Left ventricle myocardium inferior (tissue), 1 donor: ENCODE measurements at regions not wholly inside any gene's neighbourhood (a gene's known extent, or its start where the extent isn't known, plus 50 kb on each side); places are given as distances from the start of the nearest gene placed in this dataset.
A peak's percentile ranks its signal among the peaks of the same experiment; 100 is the strongest.

ENCODE experiments used
- DNase-seq: peaks from one replicate; pipeline ENCODE4 v3.0.0-alpha.2; 2020
- H3K27ac ChIP-seq: fragments of 200-600 bp; replicated peaks from 2 replicates; pipeline ENCODE4 v1.8.0; 2021
- H3K27me3 ChIP-seq: fragments of 200-600 bp; 2 replicates; pipeline ENCODE4 v1.8.0; 2021; ENCODE audit warnings: low read depth
- H3K36me3 ChIP-seq: fragments of 200-600 bp; 2 replicates; pipeline ENCODE4 v1.8.0; 2021
- H3K4me1 ChIP-seq: fragments of 200-600 bp; 2 replicates; pipeline ENCODE4 v1.8.0; 2021
- H3K4me3 ChIP-seq: fragments of 200-600 bp; 2 replicates; pipeline ENCODE4 v1.8.0; 2021; ENCODE audit warnings: mild to moderate bottlenecking, moderate library complexity
- H3K9me3 ChIP-seq: fragments of 200-600 bp; replicated peaks from 2 replicates; pipeline ENCODE4 v1.8.0; 2021
- intact Hi-C: fragments of 100-400 bp; cut with micrococcal nuclease; formaldehyde crosslinking; loops from one replicate; pipeline ENCODE4 v1.11.0; 2022
- TF ChIP-seq, protein P1 (sequence below): fragments of 200-600 bp; IDR thresholded peaks from 2 replicates; pipeline ENCODE4 v1.8.0; 2021; ENCODE audit warnings: antibody characterized with exemption, mild to moderate bottlenecking, borderline replicate concordance
- donor health status: DM: no; HTN: yes; CAD: no; lungs with severe emphysema.

DNA sequence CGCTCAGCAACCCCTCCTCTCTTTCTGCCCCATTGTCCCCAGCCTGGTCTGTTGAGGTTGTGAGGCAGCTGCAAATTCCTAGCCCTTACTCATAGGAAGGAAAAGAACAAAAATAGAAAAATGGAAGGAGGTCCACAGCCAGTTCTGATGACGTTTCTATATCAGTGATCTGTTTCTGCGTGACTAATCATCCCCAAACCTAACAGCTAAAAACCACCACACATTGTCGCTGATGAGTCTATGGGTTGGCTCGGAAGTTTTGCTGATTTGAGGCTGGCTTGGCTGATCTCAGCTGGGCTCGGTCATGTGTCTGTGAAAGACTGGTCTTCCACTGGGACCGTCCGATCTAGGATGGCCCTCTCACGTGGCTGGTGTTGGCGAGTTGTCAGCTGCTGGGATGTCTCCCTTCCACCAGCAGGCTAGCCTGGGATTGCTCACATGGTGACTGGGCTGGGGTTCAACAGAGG lies 200.6 kb upstream of the ZNF618 start:
- Histone ChIP-seq H3K36me3 (no peaks in the 10 kb centered on the region), H3K27ac (no peak overlapping the region), H3K4me1 (peaks cover 15% of the 10 kb centered on the region), H3K4me3 (no peak overlapping the region), H3K9me3 (no peaks in the 10 kb centered on the region), H3K27me3 (peaks cover 13% of the 10 kb centered on the region)
- TF ChIP-seq, protein P1, sequence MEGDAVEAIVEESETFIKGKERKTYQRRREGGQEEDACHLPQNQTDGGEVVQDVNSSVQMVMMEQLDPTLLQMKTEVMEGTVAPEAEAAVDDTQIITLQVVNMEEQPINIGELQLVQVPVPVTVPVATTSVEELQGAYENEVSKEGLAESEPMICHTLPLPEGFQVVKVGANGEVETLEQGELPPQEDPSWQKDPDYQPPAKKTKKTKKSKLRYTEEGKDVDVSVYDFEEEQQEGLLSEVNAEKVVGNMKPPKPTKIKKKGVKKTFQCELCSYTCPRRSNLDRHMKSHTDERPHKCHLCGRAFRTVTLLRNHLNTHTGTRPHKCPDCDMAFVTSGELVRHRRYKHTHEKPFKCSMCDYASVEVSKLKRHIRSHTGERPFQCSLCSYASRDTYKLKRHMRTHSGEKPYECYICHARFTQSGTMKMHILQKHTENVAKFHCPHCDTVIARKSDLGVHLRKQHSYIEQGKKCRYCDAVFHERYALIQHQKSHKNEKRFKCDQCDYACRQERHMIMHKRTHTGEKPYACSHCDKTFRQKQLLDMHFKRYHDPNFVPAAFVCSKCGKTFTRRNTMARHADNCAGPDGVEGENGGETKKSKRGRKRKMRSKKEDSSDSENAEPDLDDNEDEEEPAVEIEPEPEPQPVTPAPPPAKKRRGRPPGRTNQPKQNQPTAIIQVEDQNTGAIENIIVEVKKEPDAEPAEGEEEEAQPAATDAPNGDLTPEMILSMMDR: no peak
- intact Hi-C loops: no loop called here
- DNase-seq: peak; percentile 67

DNA sequence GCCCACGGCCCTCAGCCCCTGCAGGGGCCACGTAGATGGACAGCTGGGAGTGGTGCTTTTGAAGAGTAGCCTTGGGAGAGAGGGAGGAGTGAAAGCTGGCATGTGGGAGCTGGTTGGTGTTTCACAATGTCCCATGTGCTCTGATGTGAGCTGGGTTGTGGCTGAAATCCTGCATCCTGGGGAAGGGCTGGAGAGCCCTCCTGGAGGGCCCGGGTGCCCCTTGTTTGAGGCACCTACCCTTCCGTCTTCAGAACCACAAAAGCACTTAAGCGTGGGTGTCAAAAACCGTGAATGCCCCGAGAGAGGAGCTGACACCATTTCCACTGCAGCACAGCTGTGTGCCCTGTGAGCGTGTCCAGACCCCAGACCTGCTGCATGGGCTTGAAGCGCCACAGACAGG lies 199.1 kb upstream of the ZNF618 start:
- DNase-seq: no peak
- Histone ChIP-seq H3K27me3 (peaks cover 13% of the 10 kb centered on the region), H3K27ac (no peak overlapping the region), H3K36me3 (no peaks in the 10 kb centered on the region), H3K9me3 (no peaks in the 10 kb centered on the region), H3K4me3 (no peak overlapping the region), H3K4me1 (peaks cover 15% of the 10 kb centered on the region)
- TF ChIP-seq, protein P1: no peak
- intact Hi-C loops: no loop called here

DNA sequence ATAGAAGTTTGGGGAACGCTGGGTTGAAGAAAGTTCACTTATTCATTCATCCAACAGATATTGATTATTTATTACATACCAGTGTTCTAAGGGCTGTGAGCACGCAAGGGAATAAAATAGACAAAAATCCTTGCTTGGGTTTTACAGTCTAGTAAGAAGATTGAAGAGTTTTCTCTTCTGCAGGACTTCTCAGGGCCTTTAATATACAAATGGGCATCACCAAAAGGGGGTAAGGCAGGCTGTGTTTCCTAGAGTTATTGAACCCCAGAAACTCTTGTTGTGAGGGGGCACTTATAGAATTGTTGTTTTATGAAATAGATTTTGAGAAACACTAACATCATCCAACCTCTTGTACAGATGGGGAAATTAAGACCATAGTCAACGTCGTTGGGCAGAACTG lies 198.5 kb upstream of the ZNF618 start:
- intact Hi-C loops: no loop called here
- Histone ChIP-seq H3K4me1 (peaks cover 15% of the 10 kb centered on the region), H3K27me3 (peaks cover 13% of the 10 kb centered on the region), H3K4me3 (no peak overlapping the region), H3K36me3 (no peaks in the 10 kb centered on the region), H3K9me3 (no peaks in the 10 kb centered on the region), H3K27ac (no peak overlapping the region)
- DNase-seq: no peak
- TF ChIP-seq, protein P1: no peak

DNA sequence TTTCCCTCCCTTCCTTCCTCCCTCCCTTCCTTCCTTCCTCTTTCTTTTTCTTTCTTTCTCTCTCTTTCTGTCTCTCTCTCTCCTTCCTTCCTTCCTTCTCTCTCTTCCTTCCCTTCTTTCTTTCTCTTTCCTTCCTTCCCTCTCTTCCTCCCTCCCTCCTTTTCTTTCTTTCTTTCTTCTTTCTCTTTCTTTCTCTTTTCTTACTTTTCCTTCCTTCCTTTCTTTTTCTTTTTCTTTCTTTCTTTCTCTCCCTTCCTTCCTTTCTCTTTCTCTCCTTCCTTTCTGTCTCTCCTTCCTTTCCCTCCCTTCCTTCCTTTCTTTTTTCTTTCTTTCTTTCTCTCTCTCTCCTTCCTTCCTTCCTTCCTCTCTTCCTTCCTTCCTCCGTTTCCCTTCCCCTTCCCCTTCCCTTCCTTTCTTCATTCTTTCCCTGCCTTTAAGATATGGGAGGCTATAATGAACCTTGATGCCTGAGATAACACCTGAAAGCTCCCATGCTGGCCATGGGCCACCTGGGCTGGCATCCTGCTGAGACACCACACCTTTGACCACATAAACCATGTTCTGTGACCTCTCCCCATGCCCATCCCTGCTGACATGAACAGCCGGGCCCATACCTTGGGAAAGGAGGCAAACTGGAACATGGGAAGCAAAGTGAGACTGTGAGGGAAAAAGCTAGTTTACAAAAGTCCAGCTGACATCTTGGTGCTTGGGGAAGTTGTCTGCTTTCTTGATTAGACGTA lies 197.8 kb upstream of the ZNF618 start:
- DNase-seq: no peak
- no peaks in the 10 kb centered on the region for H3K9me3 ChIP-seq
- intact Hi-C loops: no loop called here
- H3K27ac ChIP-seq: no peak overlapping the region
- H3K4me3 ChIP-seq: no peak overlapping the region
- peaks cover 15% of the 10 kb centered on the region for H3K4me1 ChIP-seq
- TF ChIP-seq, protein P1: no peak
- no peaks in the 10 kb centered on the region for H3K36me3 ChIP-seq
- peaks cover 13% of the 10 kb centered on the region for H3K27me3 ChIP-seq

DNA sequence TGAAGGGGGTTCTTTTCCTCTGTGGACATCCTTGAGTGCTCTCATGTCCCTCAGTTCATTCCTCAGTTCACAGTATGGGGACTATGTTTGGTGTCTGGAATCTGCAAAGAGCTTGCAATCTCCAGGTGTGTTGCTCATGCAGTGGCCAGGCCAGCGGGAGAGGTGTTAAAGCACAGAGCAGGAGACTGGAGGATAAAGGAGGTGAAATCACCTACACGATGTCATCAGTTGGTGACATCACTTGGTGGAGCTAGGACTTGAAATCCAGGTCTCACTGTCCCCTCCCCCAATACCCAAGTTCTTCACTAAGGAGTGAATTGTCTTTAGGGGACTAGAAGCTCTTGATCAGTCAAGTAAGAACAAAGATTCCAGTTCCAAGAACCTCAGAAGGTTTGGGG lies 197.3 kb upstream of the ZNF618 start:
- H3K36me3 ChIP-seq: no peaks in the 10 kb centered on the region
- no peaks in the 10 kb centered on the region for H3K9me3 ChIP-seq
- no peak overlapping the region for H3K4me3 ChIP-seq
- H3K4me1 ChIP-seq: peaks cover 15% of the 10 kb centered on the region
- no peak overlapping the region for H3K27ac ChIP-seq
- TF ChIP-seq, protein P1: no peak
- H3K27me3 ChIP-seq: peaks cover 13% of the 10 kb centered on the region
- DNase-seq: no peak
- intact Hi-C loops: no loop called here
